ENCODE measurements at regions not wholly inside any gene's neighbourhood (a gene's known extent, or its start where the extent isn't known, plus 50 kb on each side); places are given as distances from the start of the nearest gene placed in this dataset.

DNA sequence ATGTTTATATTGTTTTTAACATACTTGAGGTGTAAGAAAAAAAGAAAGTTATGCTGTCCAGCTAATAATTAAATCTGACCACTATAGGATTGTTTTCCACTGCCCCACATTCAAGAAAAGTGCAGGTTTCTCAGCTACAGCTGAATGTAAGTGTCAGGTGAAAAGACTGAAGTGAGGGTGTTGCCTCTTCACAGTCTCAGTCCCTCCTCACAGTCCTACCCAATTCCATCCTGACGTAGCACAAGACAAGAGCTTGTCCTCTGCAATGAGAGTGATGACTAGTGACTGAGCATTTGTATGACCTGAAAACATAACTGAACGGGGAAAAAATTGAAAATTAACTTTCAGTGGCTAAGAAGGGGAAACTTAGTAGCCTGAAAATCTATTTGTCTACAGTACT is 1039.5 kb downstream of the ADGRL2 start:
- Histone ChIP-seq H3K79me2 (ENCODE audit: control insufficient read depth, insufficient read depth, low read length) (no peaks in the 10 kb centered on the region), H3K9me3 (replicated peaks; ENCODE audit: control insufficient read depth, insufficient read depth, low read length) (no peaks in the 10 kb centered on the region), H3K27me3 (replicated peaks in 1 of 2; ENCODE audit: control insufficient read depth in 2 of 2, insufficient read depth in 2 of 2, low read length in 1 of 2) (no peaks in the 10 kb centered on the region), H3K27ac (ENCODE audit: control insufficient read depth, insufficient read depth) (no peak overlapping the region), H3K4me2 (ENCODE audit: control insufficient read depth, insufficient read depth) (no peak overlapping the region), H2AFZ (ENCODE audit: control insufficient read depth, low read depth, low read length) (no peak overlapping the region), H3K9ac (ENCODE audit: control insufficient read depth, insufficient read depth, low read length) (no peak overlapping the region), H3K36me3 (ENCODE audit: control insufficient read depth in 2 of 2, insufficient read depth in 2 of 2, low read length in 1 of 2) (no peaks in the 10 kb centered on the region), H3K4me3 (no peak overlapping the region), H4K20me1 (ENCODE audit: control insufficient read depth, insufficient read depth) (no peaks in the 10 kb centered on the region), H3K4me1 (ENCODE audit: control insufficient read depth, insufficient read depth, low read length) (no peaks in the 10 kb centered on the region)
- intact Hi-C loops (cut with micrococcal nuclease; ENCODE audit: unreplicated experiment) = loop anchor here (5.0 kb wide), 1 partner anchor 48 kb away; no protein-coding TSS in a partner anchor
- BruUV-seq (replicated peaks) = no TSS peak
- FAIRE-seq = no peak
- CTCF ChIA-PET = no interaction called here
- no peak for DNase-seq (ENCODE audit: low read depth, low spot score)
- TF ChIP-seq, protein P1, sequence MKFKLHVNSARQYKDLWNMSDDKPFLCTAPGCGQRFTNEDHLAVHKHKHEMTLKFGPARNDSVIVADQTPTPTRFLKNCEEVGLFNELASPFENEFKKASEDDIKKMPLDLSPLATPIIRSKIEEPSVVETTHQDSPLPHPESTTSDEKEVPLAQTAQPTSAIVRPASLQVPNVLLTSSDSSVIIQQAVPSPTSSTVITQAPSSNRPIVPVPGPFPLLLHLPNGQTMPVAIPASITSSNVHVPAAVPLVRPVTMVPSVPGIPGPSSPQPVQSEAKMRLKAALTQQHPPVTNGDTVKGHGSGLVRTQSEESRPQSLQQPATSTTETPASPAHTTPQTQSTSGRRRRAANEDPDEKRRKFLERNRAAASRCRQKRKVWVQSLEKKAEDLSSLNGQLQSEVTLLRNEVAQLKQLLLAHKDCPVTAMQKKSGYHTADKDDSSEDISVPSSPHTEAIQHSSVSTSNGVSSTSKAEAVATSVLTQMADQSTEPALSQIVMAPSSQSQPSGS (IDR thresholded peaks at IDR 0.05; ENCODE audit: low read length) = no peak
- TF ChIP-seq NFYB (IDR thresholded peaks at IDR 0.05; ENCODE audit: insufficient read depth, low read depth, low read length) (no peak), MTA3 (IDR thresholded peaks at IDR 0.05; ENCODE audit: borderline replicate concordance, low read length) (no peak), MYC (IDR thresholded peaks at IDR 0.05; ENCODE audit: insufficient read depth, insufficient read length, insufficient replicate concordance, low read length, severe bottlenecking) (no peak), EZH2 (IDR thresholded peaks at IDR 0.05; ENCODE audit: borderline replicate concordance, control insufficient read depth, low read depth, low read length) (no peak)
- TF ChIP-seq, protein P2, sequence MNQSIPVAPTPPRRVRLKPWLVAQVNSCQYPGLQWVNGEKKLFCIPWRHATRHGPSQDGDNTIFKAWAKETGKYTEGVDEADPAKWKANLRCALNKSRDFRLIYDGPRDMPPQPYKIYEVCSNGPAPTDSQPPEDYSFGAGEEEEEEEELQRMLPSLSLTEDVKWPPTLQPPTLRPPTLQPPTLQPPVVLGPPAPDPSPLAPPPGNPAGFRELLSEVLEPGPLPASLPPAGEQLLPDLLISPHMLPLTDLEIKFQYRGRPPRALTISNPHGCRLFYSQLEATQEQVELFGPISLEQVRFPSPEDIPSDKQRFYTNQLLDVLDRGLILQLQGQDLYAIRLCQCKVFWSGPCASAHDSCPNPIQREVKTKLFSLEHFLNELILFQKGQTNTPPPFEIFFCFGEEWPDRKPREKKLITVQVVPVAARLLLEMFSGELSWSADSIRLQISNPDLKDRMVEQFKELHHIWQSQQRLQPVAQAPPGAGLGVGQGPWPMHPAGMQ (IDR thresholded peaks at IDR 0.05; ENCODE audit: borderline replicate concordance) = no peak
- TF ChIP-seq, protein P3, sequence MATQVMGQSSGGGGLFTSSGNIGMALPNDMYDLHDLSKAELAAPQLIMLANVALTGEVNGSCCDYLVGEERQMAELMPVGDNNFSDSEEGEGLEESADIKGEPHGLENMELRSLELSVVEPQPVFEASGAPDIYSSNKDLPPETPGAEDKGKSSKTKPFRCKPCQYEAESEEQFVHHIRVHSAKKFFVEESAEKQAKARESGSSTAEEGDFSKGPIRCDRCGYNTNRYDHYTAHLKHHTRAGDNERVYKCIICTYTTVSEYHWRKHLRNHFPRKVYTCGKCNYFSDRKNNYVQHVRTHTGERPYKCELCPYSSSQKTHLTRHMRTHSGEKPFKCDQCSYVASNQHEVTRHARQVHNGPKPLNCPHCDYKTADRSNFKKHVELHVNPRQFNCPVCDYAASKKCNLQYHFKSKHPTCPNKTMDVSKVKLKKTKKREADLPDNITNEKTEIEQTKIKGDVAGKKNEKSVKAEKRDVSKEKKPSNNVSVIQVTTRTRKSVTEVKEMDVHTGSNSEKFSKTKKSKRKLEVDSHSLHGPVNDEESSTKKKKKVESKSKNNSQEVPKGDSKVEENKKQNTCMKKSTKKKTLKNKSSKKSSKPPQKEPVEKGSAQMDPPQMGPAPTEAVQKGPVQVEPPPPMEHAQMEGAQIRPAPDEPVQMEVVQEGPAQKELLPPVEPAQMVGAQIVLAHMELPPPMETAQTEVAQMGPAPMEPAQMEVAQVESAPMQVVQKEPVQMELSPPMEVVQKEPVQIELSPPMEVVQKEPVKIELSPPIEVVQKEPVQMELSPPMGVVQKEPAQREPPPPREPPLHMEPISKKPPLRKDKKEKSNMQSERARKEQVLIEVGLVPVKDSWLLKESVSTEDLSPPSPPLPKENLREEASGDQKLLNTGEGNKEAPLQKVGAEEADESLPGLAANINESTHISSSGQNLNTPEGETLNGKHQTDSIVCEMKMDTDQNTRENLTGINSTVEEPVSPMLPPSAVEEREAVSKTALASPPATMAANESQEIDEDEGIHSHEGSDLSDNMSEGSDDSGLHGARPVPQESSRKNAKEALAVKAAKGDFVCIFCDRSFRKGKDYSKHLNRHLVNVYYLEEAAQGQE (IDR thresholded peaks at IDR 0.05; ENCODE audit: low read depth, low read length) = no peak
- SMC1A ChIA-PET (ENCODE audit: uncharacterized antibody, unreplicated experiment) = no interaction called here
- no peak for ATAC-seq
- RAD21 ChIA-PET (ENCODE audit: unreplicated experiment) = no interaction called here
- in situ Hi-C loops (cut with MboI) = no loop called here
- 0% methylated on average over 2 of the region's 2 CpGs for WGBS (ENCODE audit: insufficient coverage, insufficient replicate concordance, low lambda C conversion rate, missing lambda C conversion rate)
- POLR2A ChIA-PET = no interaction called here
